Cardiac fibroblast (primary cell): ENCODE measurements at regions not wholly inside any gene's neighbourhood (a gene's known extent, or its start where the extent isn't known, plus 50 kb on each side); places are given as distances from the start of the nearest gene placed in this dataset.
"Not testable (repeated sequence)": the region's sequence is repeated elsewhere in the genome, so short reads cannot be mapped to it uniquely, and the experiment has no call there.

Experiments used
- DNase-seq, 2 donors: peaks; one replicate each; pipeline versions ENCODE4 v3.0.0 to v3.0.0-alpha.2; 2010; ENCODE audit warnings: low read depth in 2 of 2
- H3K4me3 ChIP-seq, 2 donors: replicated peaks in 1 of 2; 1 replicate in 1 of 2; 2 replicates in 1 of 2; pipeline ENCODE4 v1.5.1; 2011; ENCODE audit warnings: low read depth in 2 of 2, low read length in 2 of 2, mild to moderate bottlenecking in 2 of 2, moderate library complexity in 1 of 2
- CTCF ChIP-seq: IDR thresholded peaks from one replicate; pipeline ENCODE4 v1.5.1; 2011; ENCODE audit warnings: low read depth, mild to moderate bottlenecking, low read length, inconsistent platforms

- TF ChIP-seq CTCF = no peak
- no peak overlapping the region for H3K4me3 ChIP-seq
- DNase-seq = no peak
Observed at GRCh38 chr9:135384226-135384625, 95.4 kb upstream of the PPP1R26 start.

- not testable (repeated sequence) for DNase-seq
Observed at GRCh38 chr9:135384815-135385405, 94.7 kb upstream of the PPP1R26 start.

GRCh38 chr9:135385793-135386192 lies 93.8 kb upstream of the PPP1R26 start:
- no peak for TF ChIP-seq CTCF
- DNase-seq = no peak
- H3K4me3 ChIP-seq = no peak overlapping the region

More at GRCh38 chr9:135384815-135385405, 94.7 kb upstream of the PPP1R26 start:
- H3K4me3 ChIP-seq = not testable (repeated sequence)

- no peak for DNase-seq
- no peak overlapping the region for H3K4me3 ChIP-seq
- TF ChIP-seq CTCF = no peak
Observed at GRCh38 chr9:135387976-135388375, 91.6 kb upstream of the PPP1R26 start.

- no peak overlapping the region for H3K4me3 ChIP-seq
- no peak for TF ChIP-seq CTCF
- DNase-seq = no peak
Observed at GRCh38 chr9:135388530-135388929, 91.1 kb upstream of the PPP1R26 start.

GRCh38 chr9:135391759-135392158 lies 87.8 kb upstream of the PPP1R26 start:
- H3K4me3 ChIP-seq = no peak overlapping the region
- no peak for TF ChIP-seq CTCF
- DNase-seq = no peak

- no peak overlapping the region for H3K4me3 ChIP-seq
- DNase-seq = no peak
- no peak for TF ChIP-seq CTCF
Observed at GRCh38 chr9:135392511-135392910, 87.1 kb upstream of the PPP1R26 start.
